K562 (cell line): ENCODE measurements at regions not wholly inside any gene's neighbourhood (a gene's known extent, or its start where the extent isn't known, plus 50 kb on each side); places are given as distances from the start of the nearest gene placed in this dataset.

ENCODE experiments used
- CCAR2 ChIP-seq: fragments of 200-400 bp; formaldehyde crosslinking; IDR thresholded peaks from 2 replicates; pipeline ENCODE4 v1.6.1; 2017; ENCODE audit warnings: mild to moderate bottlenecking, low read depth, low read length
- CEBPZ ChIP-seq: fragments of 150-350 bp; IDR thresholded peaks from 2 replicates; pipeline ENCODE4 v1.6.1; 2014; ENCODE audit warnings: low read depth, mild to moderate bottlenecking, low read length, borderline replicate concordance
- FOSL1 ChIP-seq: fragments of 200-800 bp; sonication (Bioruptor generic); conservative IDR thresholded peaks from 2 replicates; pipeline ENCODE4 v1.6.1; 2016; ENCODE audit warnings: missing genetic modification characterization, missing compliant biosample characterization
- HMBOX1 ChIP-seq: sonication (generic); IDR thresholded peaks from 2 replicates; pipeline ENCODE4 v1.6.1; 2016
- HMGXB4 ChIP-seq: sonication (generic); formaldehyde crosslinking; IDR thresholded peaks from 2 replicates; pipeline ENCODE4 v1.8.1; 2023; ENCODE audit warnings: mild to moderate bottlenecking, missing genetic modification reagents
- MIER1 ChIP-seq: fragments of 450-650 bp; IDR thresholded peaks from 2 replicates; pipeline ENCODE4 v1.6.1; 2016; ENCODE audit warnings: antibody characterized with exemption, mild to moderate bottlenecking, low read depth
- STAT6 ChIP-seq: sonication (generic); formaldehyde crosslinking; IDR thresholded peaks from 2 replicates; pipeline ENCODE4 v1.8.1; 2023; ENCODE audit warnings: mild to moderate bottlenecking, missing genetic modification reagents
- ZFP36 ChIP-seq: fragments of 150-350 bp; IDR thresholded peaks from 2 replicates; pipeline ENCODE4 v1.6.1; 2018; ENCODE audit warnings: low read length, low read depth; ENCODE audit not compliant: partially characterized antibody

GRCh38 chr3:44050101-44050500 is 191.6 kb upstream of the TOPAZ1 start (continued):
- TF ChIP-seq MIER1 (no peak), STAT6 (CRISPR knock-in tag) (no peak), ZFP36 (no peak), FOSL1 (no peak), HMGXB4 (CRISPR knock-in tag) (no peak), CEBPZ (no peak), CCAR2 (no peak), HMBOX1 (no peak)
- TF ChIP-seq, all 486 proteins: peak for 0
